ENCODE measurements at regions not wholly inside any gene's neighbourhood (a gene's known extent, or its start where the extent isn't known, plus 50 kb on each side); places are given as distances from the start of the nearest gene placed in this dataset.
"Not testable (repeated sequence)": the region's sequence is repeated elsewhere in the genome, so short reads cannot be mapped to it uniquely, and the experiment has no call there.

DNA sequence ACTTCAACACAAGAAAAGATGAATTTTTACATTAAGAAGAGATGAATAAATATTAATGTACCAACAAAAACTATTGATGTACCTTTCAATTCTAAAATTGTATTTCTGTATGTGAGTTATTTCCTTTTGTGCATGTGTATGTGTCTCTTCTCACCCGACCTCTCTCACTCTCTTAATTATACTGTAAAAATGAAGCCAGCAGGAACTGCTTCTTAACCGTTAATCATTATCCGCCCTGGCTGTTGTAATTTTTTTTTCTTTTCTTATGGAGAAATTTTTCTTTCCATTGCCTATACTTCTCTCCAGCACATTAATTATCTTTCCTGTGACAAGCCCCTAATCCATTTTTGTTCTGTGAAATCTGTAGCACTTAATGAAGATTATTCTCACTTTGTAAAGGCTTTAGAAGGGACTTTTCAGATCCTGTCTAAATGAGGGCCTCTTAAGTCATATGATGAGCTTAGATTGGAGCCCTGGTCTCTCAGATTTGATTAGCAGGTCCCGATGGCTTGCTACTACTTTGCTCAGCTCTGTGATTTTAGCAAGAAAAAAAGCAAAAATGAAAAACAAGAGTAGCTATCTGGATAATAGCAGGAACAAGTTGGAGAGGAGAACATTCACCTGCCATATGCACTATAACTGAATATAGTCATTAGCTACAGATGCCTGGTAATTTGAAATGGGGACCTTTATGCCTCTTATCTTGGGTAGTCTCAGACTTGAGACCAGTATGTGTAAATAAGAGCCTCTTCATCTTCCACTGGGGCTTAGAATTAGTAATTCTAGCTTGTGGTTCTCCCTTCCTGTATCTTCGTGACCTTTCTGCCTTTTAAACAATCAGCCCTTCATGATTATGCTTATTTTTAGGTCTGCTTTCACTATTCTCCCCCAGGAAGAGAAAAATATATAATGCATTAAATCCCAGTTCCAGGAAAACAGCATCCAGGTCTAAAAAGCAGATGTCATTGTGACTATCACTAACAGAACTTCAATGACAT lies 80.0 kb upstream of the COL1A2 start:
- H3K4me2 ChIP-seq (ENCODE audit: insufficient read depth, low read length): peak overlapping the region; percentile 67
- POLR2A ChIA-PET: no interaction called here
- no peaks in the 10 kb centered on the region for H3K79me2 ChIP-seq (ENCODE audit: control insufficient read depth, insufficient read depth, low read length)
- intact Hi-C loops (cut with micrococcal nuclease): loop anchor here (1.0 kb wide), 5 partner anchors 13 to 137 kb away; no protein-coding TSS in a partner anchor
- peak overlapping the region in 1 of 3 experiments; percentile 33 for H3K4me3 ChIP-seq (replicated peaks in 1 of 3; ENCODE audit: insufficient read depth in 1 of 3, low read depth in 1 of 3, low read length in 3 of 3)
- CTCF ChIA-PET: interaction anchor here (1.0 to 3.2 kb wide), 11 partner anchors 10 to 932 kb away, joined by 3 to 43 read pairs (median 5); partner anchors contain the start of gene COL1A2
- H4K20me1 ChIP-seq (replicated peaks; ENCODE audit: control insufficient read depth, extremely low read depth, insufficient read depth, low read length): no peaks in the 10 kb centered on the region
- H3K9ac ChIP-seq (replicated peaks; ENCODE audit: extremely low read depth, insufficient read depth, low read length): peak overlapping the region; percentile 25
- TF ChIP-seq GATA2 (IDR thresholded peaks at IDR 0.05; ENCODE audit: insufficient read depth, insufficient read length, low read depth, low read length) (peak; percentile 26), FOS (IDR thresholded peaks at IDR 0.05; ENCODE audit: borderline replicate concordance, insufficient read depth, low read length) (no peak), JUN (IDR thresholded peaks at IDR 0.05; ENCODE audit: borderline replicate concordance, insufficient read depth, insufficient read length, low read depth) (no peak), MYC (IDR thresholded peaks at IDR 0.05; ENCODE audit: low read depth, low read length) (no peak)
- TF ChIP-seq, protein P1, sequence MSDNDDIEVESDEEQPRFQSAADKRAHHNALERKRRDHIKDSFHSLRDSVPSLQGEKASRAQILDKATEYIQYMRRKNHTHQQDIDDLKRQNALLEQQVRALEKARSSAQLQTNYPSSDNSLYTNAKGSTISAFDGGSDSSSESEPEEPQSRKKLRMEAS (IDR thresholded peaks at IDR 0.05; ENCODE audit: insufficient read depth, insufficient read length): no peak
- H2AFZ ChIP-seq (ENCODE audit: low read depth, low read length): peak overlapping the region; percentile 26
- peak; percentile 47 for FAIRE-seq
- H3K9me1 ChIP-seq (replicated peaks; ENCODE audit: control insufficient read depth, extremely low read depth, insufficient read depth, low read length): no peaks in the 10 kb centered on the region
- dilution Hi-C loops (cut with MboI; ENCODE audit: extremely low pct_ligation_motif_present, low sequenced_read_pairs): no loop called here
- no peaks in the 10 kb centered on the region for H3K36me3 ChIP-seq (ENCODE audit: control insufficient read depth in 2 of 2, extremely low read depth in 1 of 2, insufficient read depth in 2 of 2, low read length in 2 of 2)
- H3K9me3 ChIP-seq (replicated peaks; ENCODE audit: control insufficient read depth, insufficient read depth, low read length): no peaks in the 10 kb centered on the region
- DNase-seq (ENCODE audit: low read depth, low spot score): peak; percentile 59
- BruUV-seq (replicated peaks): no TSS peak
- peak overlapping the region; percentile 78 for H3K27ac ChIP-seq (ENCODE audit: insufficient read depth, low read depth, low read length)
- H3K27me3 ChIP-seq (ENCODE audit: control insufficient read depth in 2 of 2, insufficient read depth in 2 of 2, low read length in 2 of 2): no peaks in the 10 kb centered on the region
- H3K4me1 ChIP-seq (ENCODE audit: control insufficient read depth, extremely low read depth, insufficient read depth, low read length): peaks cover 34% of the 10 kb centered on the region

DNA sequence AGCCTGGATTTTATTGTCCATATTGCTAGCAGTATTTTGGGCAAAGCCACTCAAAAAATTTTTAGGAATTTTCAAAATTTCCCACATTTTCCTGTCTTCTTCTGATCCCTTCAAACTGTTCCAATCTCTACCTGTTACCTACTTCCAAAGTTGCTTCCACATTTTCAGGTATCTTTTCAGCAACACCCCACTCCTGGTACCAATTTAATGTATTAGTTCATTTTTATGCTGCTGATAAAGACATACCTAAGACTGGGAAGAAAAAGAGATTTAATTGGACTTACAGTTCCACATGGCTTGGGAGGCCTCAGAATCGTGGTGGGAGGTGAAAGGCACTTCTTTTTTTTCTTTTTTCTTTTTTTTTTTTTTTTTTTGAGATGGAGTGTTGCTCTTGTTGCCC lies 73.6 kb upstream of the COL1A2 start:
- dilution Hi-C loops (cut with MboI; ENCODE audit: extremely low pct_ligation_motif_present, low sequenced_read_pairs); CTCF ChIA-PET; intact Hi-C loops (cut with micrococcal nuclease): not testable (repeated sequence)

More for the DNA sequence above, 73.6 kb upstream of the COL1A2 start:
- FAIRE-seq; H3K4me1 ChIP-seq (ENCODE audit: control insufficient read depth, extremely low read depth, insufficient read depth, low read length); H3K4me2 ChIP-seq (ENCODE audit: insufficient read depth, low read length); H2AFZ ChIP-seq (ENCODE audit: low read depth, low read length); H3K9ac ChIP-seq (replicated peaks; ENCODE audit: extremely low read depth, insufficient read depth, low read length); H3K27ac ChIP-seq (ENCODE audit: insufficient read depth, low read depth, low read length); BruUV-seq (replicated peaks); H3K36me3 ChIP-seq (ENCODE audit: control insufficient read depth in 2 of 2, extremely low read depth in 1 of 2, insufficient read depth in 2 of 2, low read length in 2 of 2); H3K9me3 ChIP-seq (replicated peaks; ENCODE audit: control insufficient read depth, insufficient read depth, low read length); DNase-seq (ENCODE audit: low read depth, low spot score); H3K9me1 ChIP-seq (replicated peaks; ENCODE audit: control insufficient read depth, extremely low read depth, insufficient read depth, low read length); H3K4me3 ChIP-seq (replicated peaks in 1 of 3; ENCODE audit: insufficient read depth in 1 of 3, low read depth in 1 of 3, low read length in 3 of 3); H3K79me2 ChIP-seq (ENCODE audit: control insufficient read depth, insufficient read depth, low read length); H3K27me3 ChIP-seq (ENCODE audit: control insufficient read depth in 2 of 2, insufficient read depth in 2 of 2, low read length in 2 of 2); H4K20me1 ChIP-seq (replicated peaks; ENCODE audit: control insufficient read depth, extremely low read depth, insufficient read depth, low read length): not testable (repeated sequence)
- POLR2A ChIA-PET: interaction anchor here (0.7 kb wide), 1 partner anchor 12 kb away, joined by 8 read pairs; no protein-coding TSS in a partner anchor
